K562 (cell line): ENCODE measurements at regions not wholly inside any gene's neighbourhood (a gene's known extent, or its start where the extent isn't known, plus 50 kb on each side); places are given as distances from the start of the nearest gene placed in this dataset.

ENCODE experiments used
- ATAC-seq: fragments of 200-7000 bp; cut with Tn5 transposase; 3 replicates; pipeline ENCODE4 v1.9.1; 2020; ENCODE audit warnings: moderate library complexity
- BruUV-seq: library from RNA; stranded (reverse); fragments of 400-500 nt; replicated peaks from 2 replicates; lab custom pipeline; 2021; lab: Mats Ljungman, UMichigan
- CTCF ChIA-PET: fragments of 300-600 bp; formaldehyde crosslinking; extraction: SDS; loops from one replicate; lab custom pipeline; 2021; ENCODE audit warnings: low intra/inter-chr PET ratio; lab: Yijun Ruan, JAX
- POLR2A ChIA-PET: fragments of 300-600, 350-650 bp; sonication (Branson Sonifier 250); formaldehyde crosslinking; extraction: SDS; loops from one replicate; lab custom pipeline; 2021; ENCODE audit warnings: antibody characterized with exemption, inconsistent platforms; lab: Yijun Ruan, JAX
- DNase-seq, 4 experiments: peaks; one replicate each; pipeline versions ENCODE4 v3.0.0 to v3.0.0-alpha.2; 2011 to 2018; ENCODE audit warnings: low spot score in 3 of 4, mixed read lengths in 3 of 4; ENCODE audit errors: extremely low read depth in 1 of 4
- FAIRE-seq: peaks from 2 replicates; lab custom pipeline; 2011; peaks lifted over from hg19 to GRCh38; lab: Jason Lieb, UNC
- H2AFZ ChIP-seq: 2 replicates; pipeline ENCODE4 v1.6.0; 2011; ENCODE audit warnings: low read depth, low read length, control low read depth, inconsistent platforms
- H3K27ac ChIP-seq: fragments of 200-600 bp; 3 replicates; pipeline ENCODE4 v1.8.0; 2011; ENCODE audit warnings: low read depth, mild to moderate bottlenecking, control low read depth, inconsistent platforms, low read length, moderate library complexity, mixed read lengths; ENCODE audit errors: extremely low read depth
- H3K27me3 ChIP-seq, 2 experiments: fragments of 300-600 bp in 1 of 2; 2 replicates in 1 of 2; 3 replicates in 1 of 2; pipeline versions ENCODE4 v1.6.0 to v1.8.0; 2011; ENCODE audit warnings: inconsistent platforms in 2 of 2, low read length in 2 of 2, mild to moderate bottlenecking in 1 of 2, mixed read lengths in 1 of 2, moderate library complexity in 1 of 2; ENCODE audit not compliant: control insufficient read depth in 2 of 2, insufficient read depth in 2 of 2
- H3K36me3 ChIP-seq: fragments of 300-600 bp; 3 replicates; pipeline ENCODE4 v1.8.0; 2011; ENCODE audit warnings: mild to moderate bottlenecking, low read length, inconsistent platforms; ENCODE audit not compliant: control insufficient read depth, insufficient read depth
- H3K4me1 ChIP-seq, 2 experiments: fragments of 200-600 bp in 1 of 2; replicated peaks in 1 of 2; 2 replicates in 1 of 2; 3 replicates in 1 of 2; pipeline versions ENCODE4 v1.5.1 to v1.8.0; 2011; ENCODE audit warnings: inconsistent platforms in 2 of 2, low read length in 2 of 2, mild to moderate bottlenecking in 1 of 2, mixed read lengths in 1 of 2, moderate library complexity in 1 of 2; ENCODE audit not compliant: control insufficient read depth in 2 of 2, insufficient read depth in 2 of 2
- H3K4me2 ChIP-seq: 2 replicates; pipeline ENCODE4 v1.6.1; 2011; ENCODE audit warnings: low read length, control low read depth, inconsistent platforms, mixed read lengths; ENCODE audit not compliant: insufficient read depth
- H3K4me3 ChIP-seq: fragments of 200-600 bp; sonication (generic), shearing (Covaris generic); 2 replicates; pipeline ENCODE4 v1.5.1; 2016; ENCODE audit warnings: control low read depth, inconsistent platforms
- H3K79me2 ChIP-seq: fragments of 200-600 bp; 3 replicates; pipeline ENCODE4 v1.8.0; 2011; ENCODE audit warnings: low read length, inconsistent platforms; ENCODE audit not compliant: control insufficient read depth, insufficient read depth
- H3K9ac ChIP-seq, 2 experiments: 2 replicates each; pipeline versions ENCODE4 v1.6.0 to v1.6.1; 2011; ENCODE audit warnings: low read depth in 2 of 2, low read length in 2 of 2, control low read depth in 1 of 2, inconsistent platforms in 1 of 2, mild to moderate bottlenecking in 1 of 2, mixed read lengths in 1 of 2; ENCODE audit not compliant: insufficient read depth in 1 of 2
- H3K9me1 ChIP-seq: one replicate; pipeline ENCODE4 v1.6.0; 2011; ENCODE audit warnings: inconsistent platforms, mild to moderate bottlenecking, low read length, moderate library complexity; ENCODE audit not compliant: control insufficient read depth, insufficient read depth
- H3K9me3 ChIP-seq: replicated peaks from 2 replicates; pipeline ENCODE4 v1.5.1; 2011; ENCODE audit warnings: low read depth, low read length, inconsistent platforms; ENCODE audit not compliant: control insufficient read depth, insufficient read depth
- H4K20me1 ChIP-seq: replicated peaks from 2 replicates; pipeline ENCODE4 v1.6.1; 2011; ENCODE audit warnings: low read length, inconsistent platforms, mixed read lengths; ENCODE audit not compliant: control insufficient read depth, insufficient read depth
- CTCF ChIP-seq, 3 experiments: IDR thresholded peaks in 2 of 3; conservative IDR thresholded peaks in 1 of 3; 2 replicates each; pipeline ENCODE4 v1.5.1; 2011 to 2012; ENCODE audit warnings: low read length in 3 of 3, mild to moderate bottlenecking in 3 of 3, control low read depth in 2 of 3, improper control_type of control experiment in 1 of 3, inconsistent platforms in 1 of 3, low read depth in 1 of 3, mixed read lengths in 1 of 3, moderate library complexity in 1 of 3; ENCODE audit not compliant: insufficient read depth in 2 of 3
- FOXJ2 ChIP-seq: fragments of 200-800 bp; sonication (Bioruptor generic); IDR thresholded peaks from 2 replicates; pipeline ENCODE4 v1.6.1; 2016; ENCODE audit warnings: missing genetic modification characterization, missing compliant biosample characterization
- PCBP2 ChIP-seq: fragments of 200-400 bp; formaldehyde crosslinking; IDR thresholded peaks from 2 replicates; pipeline ENCODE4 v1.6.1; 2018; ENCODE audit warnings: low read length, low read depth, mild to moderate bottlenecking, moderate library complexity; ENCODE audit not compliant: poor library complexity, severe bottlenecking
- RAD21 ChIP-seq, 2 experiments: fragments of 250-450 bp in 1 of 2; fragments of 450-650 bp in 1 of 2; sonication (Bioruptor Pico) in 1 of 2; formaldehyde crosslinking in 1 of 2; IDR thresholded peaks in 1 of 2; conservative IDR thresholded peaks in 1 of 2; 2 replicates each; pipeline versions ENCODE4 v1.4.0 to v1.8.0; 2020 to 2022; ENCODE audit warnings: mild to moderate bottlenecking in 2 of 2, moderate library complexity in 1 of 2
- RBM15 ChIP-seq: fragments of 200-400 bp; formaldehyde crosslinking; IDR thresholded peaks from 2 replicates; pipeline ENCODE4 v1.6.1; 2018; ENCODE audit warnings: mild to moderate bottlenecking, low read length, moderate library complexity; ENCODE audit not compliant: insufficient read depth
- SMC3 ChIP-seq: conservative IDR thresholded peaks from 2 replicates; pipeline ENCODE4 v1.6.1; 2011; ENCODE audit warnings: low read depth, low read length, improper control_type of control experiment; ENCODE audit not compliant: insufficient read depth
- SRSF9 ChIP-seq: fragments of 200-400 bp; formaldehyde crosslinking; IDR thresholded peaks from 2 replicates; pipeline ENCODE4 v1.6.1; 2017; ENCODE audit warnings: low read depth, low read length, borderline replicate concordance
- ZNF316 ChIP-seq: fragments of 450-650 bp; IDR thresholded peaks from 2 replicates; pipeline ENCODE4 v1.6.1; 2016
- WGBS: fragments of 100-300 bp; shearing (Covaris generic); methylation state at CpG from one replicate; pipeline ENCODE4 v1.1.6; 2016; ENCODE audit warnings: low coverage, mixed read lengths; ENCODE audit not compliant: insufficient coverage; ENCODE audit errors: missing lambda C conversion rate; 5-methylcytosine and 5-hydroxymethylcytosine counted together
- in situ Hi-C: fragments of 300-500 bp; cut with MboI; formaldehyde crosslinking; loops from 4 replicates; pipeline ENCODE4 v1.15.0; 2018; ENCODE audit warnings: inconsistent platforms, mixed read lengths
- intact Hi-C: fragments of 100-400 bp; cut with micrococcal nuclease; formaldehyde crosslinking; loops from 2 replicates; pipeline ENCODE4 v1.14.2; 2022
- TF ChIP-seq, protein P1 (sequence below), 2 experiments: fragments of 450-650 bp; conservative IDR thresholded peaks; 2 replicates each; pipeline ENCODE4 v1.6.1; 2017; ENCODE audit warnings: mild to moderate bottlenecking in 2 of 2, moderate library complexity in 2 of 2
- TF ChIP-seq, protein P2 (sequence below): fragments of 450-650 bp; formaldehyde crosslinking; IDR thresholded peaks from 2 replicates; pipeline ENCODE4 v1.4.0; 2020; ENCODE audit warnings: mild to moderate bottlenecking, moderate library complexity

DNA sequence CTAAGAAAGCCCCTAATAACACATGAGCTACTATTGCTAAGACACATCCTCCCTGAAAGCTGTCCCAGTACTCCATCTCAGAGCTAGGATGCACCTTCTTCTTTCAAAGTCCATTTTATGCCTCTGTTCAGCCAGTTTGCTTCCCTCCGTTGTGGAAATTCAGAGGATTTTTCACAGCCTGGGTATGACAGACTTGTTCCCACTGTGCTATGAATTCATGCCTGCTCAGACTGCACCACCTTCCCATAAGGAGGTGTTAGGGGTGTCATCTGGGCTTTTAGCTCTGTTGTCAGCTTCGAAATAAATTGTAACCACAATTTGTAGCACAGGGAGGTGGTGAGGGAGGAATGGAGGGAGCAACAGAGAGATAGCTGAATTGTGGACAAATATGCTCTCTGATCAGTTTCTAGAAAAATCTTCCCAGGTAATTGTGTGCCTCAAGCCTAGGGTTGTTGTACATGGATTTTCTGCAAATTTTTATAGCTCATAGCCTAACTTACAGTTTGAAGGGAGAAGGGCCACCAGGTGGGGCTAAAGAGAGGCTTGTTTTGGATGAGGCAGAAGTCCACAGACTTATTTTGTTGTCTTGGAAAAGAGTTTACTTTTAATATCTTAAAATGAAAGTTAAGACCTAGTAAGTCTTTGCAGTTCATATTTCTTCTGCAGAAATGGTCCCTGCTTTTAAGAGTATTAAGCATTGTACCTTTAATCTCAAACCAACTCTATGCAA, 462.0 kb downstream of the PDCD6IP start:
- DNase-seq (peak; percentile 45 to 60 (median 54)), FAIRE-seq (peak; percentile 78), ATAC-seq (peak; percentile 89)
- in situ Hi-C loops: loop anchor here (10.0 to 25.0 kb wide), 2 partner anchors 373 to 414 kb away; no protein-coding TSS in a partner anchor
- H3K9me3 ChIP-seq: no peaks in the 10 kb centered on the region
- H3K36me3 ChIP-seq: no peaks in the 10 kb centered on the region
- H3K9me1 ChIP-seq: no peaks in the 10 kb centered on the region
- WGBS: 0% methylated on average over 2 of the region's 2 CpGs
- no peak overlapping the region for H3K4me2 ChIP-seq
- H3K79me2 ChIP-seq: no peaks in the 10 kb centered on the region
- ChIA-PET CTCF (interaction anchor here (1.3 kb wide), 1 partner anchor 377 kb away, joined by 6 read pairs; no protein-coding TSS in a partner anchor), POLR2A (interaction anchor here (0.6 to 1.7 kb wide), 4 partner anchors 10 to 423 kb away, joined by 3 to 6 read pairs (median 4); no protein-coding TSS in a partner anchor)
- no peaks in the 10 kb centered on the region for H3K27me3 ChIP-seq
- H3K27ac ChIP-seq: no peak overlapping the region
- no peak overlapping the region for H2AFZ ChIP-seq
- H3K4me1 ChIP-seq: no peaks in the 10 kb centered on the region
- no peak overlapping the region for H3K9ac ChIP-seq
- BruUV-seq: no TSS peak
- intact Hi-C loops: loop anchor here (2.0 to 5.0 kb wide), 2 partner anchors 378 to 424 kb away; no protein-coding TSS in a partner anchor
- no peaks in the 10 kb centered on the region for H4K20me1 ChIP-seq
- no peak overlapping the region for H3K4me3 ChIP-seq
- TF ChIP-seq SRSF9 (no peak), ZNF316 (no peak), CTCF (IDR thresholded peaks at IDR 0.05 in 2 of 3, conservative IDR thresholded peaks at IDR 0.05 in 1 of 3; ENCODE audit: insufficient read depth in 2 of 3, low read depth in 1 of 3, low read length in 3 of 3) (peak; percentile 39 to 69 (median 62)), RBM15 (no peak), RAD21 (CRISPR knock-in tag; conservative IDR thresholded peaks at IDR 0.05 in 1 of 2, IDR thresholded peaks at IDR 0.05 in 1 of 2) (peak; percentile 61 to 68), SMC3 (peak; percentile 67), PCBP2 (peak; percentile 46), FOXJ2 (no peak)
- TF ChIP-seq, protein P1, sequence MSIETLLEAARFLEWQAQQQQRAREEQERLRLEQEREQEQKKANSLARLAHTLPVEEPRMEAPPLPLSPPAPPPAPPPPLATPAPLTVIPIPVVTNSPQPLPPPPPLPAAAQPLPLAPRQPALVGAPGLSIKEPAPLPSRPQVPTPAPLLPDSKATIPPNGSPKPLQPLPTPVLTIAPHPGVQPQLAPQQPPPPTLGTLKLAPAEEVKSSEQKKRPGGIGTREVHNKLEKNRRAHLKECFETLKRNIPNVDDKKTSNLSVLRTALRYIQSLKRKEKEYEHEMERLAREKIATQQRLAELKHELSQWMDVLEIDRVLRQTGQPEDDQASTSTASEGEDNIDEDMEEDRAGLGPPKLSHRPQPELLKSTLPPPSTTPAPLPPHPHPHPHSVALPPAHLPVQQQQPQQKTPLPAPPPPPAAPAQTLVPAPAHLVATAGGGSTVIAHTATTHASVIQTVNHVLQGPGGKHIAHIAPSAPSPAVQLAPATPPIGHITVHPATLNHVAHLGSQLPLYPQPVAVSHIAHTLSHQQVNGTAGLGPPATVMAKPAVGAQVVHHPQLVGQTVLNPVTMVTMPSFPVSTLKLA (conservative IDR thresholded peaks at IDR 0.05): no peak
- TF ChIP-seq, protein P2, sequence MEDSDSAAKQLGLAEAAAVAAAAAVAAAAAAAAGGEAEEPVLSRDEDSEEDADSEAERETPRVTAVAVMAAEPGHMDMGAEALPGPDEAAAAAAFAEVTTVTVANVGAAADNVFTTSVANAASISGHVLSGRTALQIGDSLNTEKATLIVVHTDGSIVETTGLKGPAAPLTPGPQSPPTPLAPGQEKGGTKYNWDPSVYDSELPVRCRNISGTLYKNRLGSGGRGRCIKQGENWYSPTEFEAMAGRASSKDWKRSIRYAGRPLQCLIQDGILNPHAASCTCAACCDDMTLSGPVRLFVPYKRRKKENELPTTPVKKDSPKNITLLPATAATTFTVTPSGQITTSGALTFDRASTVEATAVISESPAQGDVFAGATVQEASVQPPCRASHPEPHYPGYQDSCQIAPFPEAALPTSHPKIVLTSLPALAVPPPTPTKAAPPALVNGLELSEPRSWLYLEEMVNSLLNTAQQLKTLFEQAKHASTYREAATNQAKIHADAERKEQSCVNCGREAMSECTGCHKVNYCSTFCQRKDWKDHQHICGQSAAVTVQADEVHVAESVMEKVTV (CRISPR knock-in tag): 0 out of 2 replicates have a peak, but pooled peaks have one; percentile 30
